IMR-90 (cell line): ENCODE measurements at regions not wholly inside any gene's neighbourhood (a gene's known extent, or its start where the extent isn't known, plus 50 kb on each side); places are given as distances from the start of the nearest gene placed in this dataset.

Experiments
- ATAC-seq: fragments of 200-7000 bp; cut with Tn5 transposase; 2 replicates; pipeline ENCODE4 v1.9.1; 2020; ENCODE audit warnings: low read depth, mild to moderate bottlenecking, moderate library complexity
- BruUV-seq: library from RNA; stranded (reverse); fragments of 400-500 nt; replicated peaks from 2 replicates; lab custom pipeline; 2021; lab: Mats Ljungman, UMichigan
- CTCF ChIA-PET: fragments of 300-600 bp; formaldehyde crosslinking; extraction: SDS; loops from one replicate; lab custom pipeline; 2021; ENCODE audit warnings: antibody characterized with exemption; lab: Yijun Ruan, JAX
- POLR2A ChIA-PET: fragments of 300-600 bp; sonication (Branson Sonifier 250); formaldehyde crosslinking; loops from one replicate; lab custom pipeline; 2022; ENCODE audit warnings: antibody characterized with exemption; ENCODE audit not compliant: unreplicated experiment; lab: Charles Lee
- DNase-seq: peaks from one replicate; pipeline ENCODE4 v3.0.0; 2013
- H2AFZ ChIP-seq: replicated peaks from 2 replicates; pipeline ENCODE3; 2013; ENCODE audit warnings: low read length, mild to moderate bottlenecking; ENCODE audit not compliant: poor library complexity
- H2AK5ac ChIP-seq: 2 replicates; pipeline ENCODE4 v1.6.1; 2013; ENCODE audit warnings: low read depth, low read length, inconsistent platforms
- H2AK9ac ChIP-seq: replicated peaks from 2 replicates; pipeline ENCODE3; 2013; ENCODE audit warnings: mild to moderate bottlenecking, low read depth, low read length, moderate library complexity; ENCODE audit not compliant: poor library complexity
- H2BK120ac ChIP-seq: 2 replicates; pipeline ENCODE4 v1.6.1; 2013; ENCODE audit warnings: low read depth, low read length, inconsistent platforms
- H2BK15ac ChIP-seq: 3 replicates; pipeline ENCODE4 v1.6.1; 2013; ENCODE audit warnings: low read depth, low read length, inconsistent platforms
- H2BK20ac ChIP-seq: 2 replicates; pipeline ENCODE4 v1.6.1; 2013; ENCODE audit warnings: low read depth, mild to moderate bottlenecking, inconsistent platforms, low read length, moderate library complexity
- H2BK5ac ChIP-seq: 2 replicates; pipeline ENCODE4 v1.6.1; 2013; ENCODE audit warnings: mild to moderate bottlenecking, low read depth, low read length, inconsistent platforms; ENCODE audit not compliant: poor library complexity, severe bottlenecking
- H3K14ac ChIP-seq: replicated peaks from 2 replicates; pipeline ENCODE4 v1.6.1; 2013; ENCODE audit warnings: low read depth, low read length, inconsistent platforms
- H3K18ac ChIP-seq: 2 replicates; pipeline ENCODE4 v1.6.1; 2013; ENCODE audit warnings: low read depth, low read length, control low read depth
- H3K23ac ChIP-seq: 2 replicates; pipeline ENCODE4 v1.6.1; 2013; ENCODE audit warnings: low read depth, low read length, inconsistent platforms
- H3K27ac ChIP-seq: 2 replicates; pipeline ENCODE4 v1.5.1; 2013; ENCODE audit warnings: mild to moderate bottlenecking, control low read depth, low read length; ENCODE audit not compliant: insufficient read depth
- H3K27me3 ChIP-seq: 2 replicates; pipeline ENCODE4 v1.6.1; 2013; ENCODE audit warnings: low read length; ENCODE audit not compliant: control insufficient read depth, insufficient read depth
- H3K36me3 ChIP-seq: 2 replicates; pipeline ENCODE4 v1.6.1; 2013; ENCODE audit warnings: low read length, mixed read lengths; ENCODE audit not compliant: control insufficient read depth, insufficient read depth
- H3K4ac ChIP-seq: 2 replicates; pipeline ENCODE4 v1.6.1; 2013; ENCODE audit warnings: low read depth, low read length, inconsistent platforms
- H3K4me1 ChIP-seq: 2 replicates; pipeline ENCODE4 v1.6.1; 2013; ENCODE audit warnings: low read length, mixed read lengths; ENCODE audit not compliant: control insufficient read depth, insufficient read depth
- H3K4me2 ChIP-seq: 2 replicates; pipeline ENCODE4 v1.6.1; 2013; ENCODE audit warnings: low read depth, mild to moderate bottlenecking, control low read depth, low read length, moderate library complexity
- H3K4me3 ChIP-seq: 2 replicates; pipeline ENCODE4 v1.5.1; 2013; ENCODE audit warnings: low read depth, mild to moderate bottlenecking, control low read depth, low read length, moderate library complexity; ENCODE audit not compliant: insufficient read depth
- H3K56ac ChIP-seq: 2 replicates; pipeline ENCODE4 v1.6.1; 2013; ENCODE audit warnings: low read length, inconsistent platforms; ENCODE audit not compliant: insufficient read depth; ENCODE audit errors: extremely low read depth
- H3K79me1 ChIP-seq, 2 experiments: 2 replicates each; pipeline ENCODE4 v1.6.1; 2013; ENCODE audit warnings: low read length in 2 of 2, inconsistent platforms in 1 of 2, low read depth in 1 of 2
- H3K9ac ChIP-seq: 2 replicates; pipeline ENCODE4 v1.6.1; 2013; ENCODE audit warnings: low read depth, low read length, control low read depth
- H3K9me1 ChIP-seq: 2 replicates; pipeline ENCODE4 v1.6.1; 2013; ENCODE audit warnings: low read length, inconsistent platforms; ENCODE audit not compliant: insufficient read depth
- H3K9me3 ChIP-seq: 2 replicates; pipeline ENCODE4 v1.6.1; 2013; ENCODE audit warnings: low read length; ENCODE audit not compliant: control insufficient read depth, insufficient read depth
- H4K20me1 ChIP-seq: 2 replicates; pipeline ENCODE4 v1.6.1; 2013; ENCODE audit warnings: low read length, inconsistent platforms; ENCODE audit not compliant: insufficient read depth
- H4K5ac ChIP-seq: 2 replicates; pipeline ENCODE4 v1.6.1; 2013; ENCODE audit warnings: mild to moderate bottlenecking, low read depth, low read length, control low read depth
- H4K8ac ChIP-seq, 2 experiments: 2 replicates each; pipeline ENCODE4 v1.6.1; 2013; ENCODE audit warnings: low read depth in 2 of 2, low read length in 2 of 2, control low read depth in 1 of 2, inconsistent platforms in 1 of 2
- H4K91ac ChIP-seq: 2 replicates; pipeline ENCODE4 v1.6.1; 2013; ENCODE audit warnings: low read depth, low read length, inconsistent platforms; ENCODE audit not compliant: insufficient read depth
- BHLHE40 ChIP-seq: fragments of 150-350 bp; IDR thresholded peaks from 2 replicates; pipeline ENCODE4 v1.6.1; 2016; ENCODE audit warnings: mild to moderate bottlenecking, low read depth, low read length
- CEBPB ChIP-seq: IDR thresholded peaks from 2 replicates; pipeline ENCODE4 v1.6.1; 2012; ENCODE audit warnings: low read depth, low read length, improper control_type of control experiment
- CHD1 ChIP-seq: IDR thresholded peaks from 2 replicates; pipeline ENCODE4 v1.6.1; 2012; ENCODE audit warnings: low read depth, low read length, improper control_type of control experiment
- CTCF ChIP-seq: conservative IDR thresholded peaks from 2 replicates; pipeline ENCODE4 v1.5.1; 2012; ENCODE audit warnings: mild to moderate bottlenecking, low read depth, low read length, improper control_type of control experiment
- ELK1 ChIP-seq: fragments of 150-350 bp; IDR thresholded peaks from 2 replicates; pipeline ENCODE4 v1.6.1; 2016; ENCODE audit warnings: low read depth, mild to moderate bottlenecking, low read length, moderate library complexity, borderline replicate concordance
- FOS ChIP-seq: fragments of 150-350 bp; IDR thresholded peaks from 2 replicates; pipeline ENCODE4 v1.6.1; 2016; ENCODE audit warnings: low read depth, low read length
- MAFK ChIP-seq: IDR thresholded peaks from 2 replicates; pipeline ENCODE4 v1.6.1; 2012; ENCODE audit warnings: low read depth, low read length, improper control_type of control experiment
- MAZ ChIP-seq: IDR thresholded peaks from 2 replicates; pipeline ENCODE4 v1.6.1; 2012; ENCODE audit warnings: low read depth, mild to moderate bottlenecking, low read length, improper control_type of control experiment, moderate library complexity, borderline replicate concordance
- MXI1 ChIP-seq: IDR thresholded peaks from 2 replicates; pipeline ENCODE4 v1.6.1; 2012; ENCODE audit warnings: low read depth, mild to moderate bottlenecking, low read length, moderate library complexity, borderline replicate concordance
- NFE2L2 ChIP-seq: fragments of 150-350 bp; IDR thresholded peaks from 2 replicates; pipeline ENCODE4 v1.6.1; 2016; ENCODE audit warnings: low read depth, mild to moderate bottlenecking, low read length
- POLR2A ChIP-seq: IDR thresholded peaks from 2 replicates; pipeline ENCODE4 v1.6.1; 2012; ENCODE audit warnings: mild to moderate bottlenecking, low read depth, low read length
- RAD21 ChIP-seq: IDR thresholded peaks from 2 replicates; pipeline ENCODE4 v1.6.1; 2012; ENCODE audit warnings: low read length, improper control_type of control experiment
- RCOR1 ChIP-seq: IDR thresholded peaks from 2 replicates; pipeline ENCODE4 v1.6.1; 2012; ENCODE audit warnings: mild to moderate bottlenecking, low read length, improper control_type of control experiment; ENCODE audit not compliant: insufficient replicate concordance
- RFX5 ChIP-seq: IDR thresholded peaks from 2 replicates; pipeline ENCODE4 v1.8.0; 2012; ENCODE audit warnings: low read depth, mild to moderate bottlenecking, low read length, moderate library complexity
- SMC3 ChIP-seq: fragments of 150-350 bp; IDR thresholded peaks from 2 replicates; pipeline ENCODE4 v1.6.1; 2016; ENCODE audit warnings: low read depth, mild to moderate bottlenecking, antibody characterized with exemption, low read length, moderate library complexity
- USF2 ChIP-seq: fragments of 150-350 bp; IDR thresholded peaks from 2 replicates; pipeline ENCODE4 v1.6.1; 2017; ENCODE audit warnings: mild to moderate bottlenecking, antibody characterized with exemption, low read length, low read depth
- dilution Hi-C: fragments of 300-500 bp; cut with HindIII; formaldehyde crosslinking; loops from one replicate; pipeline ENCODE4 v1.14.3; 2018; ENCODE audit warnings: low sequenced_read_pairs; ENCODE audit not compliant: unreplicated experiment
- in situ Hi-C: fragments of 300-500 bp; cut with MboI; formaldehyde crosslinking; loops from 3 replicates; pipeline ENCODE4 v1.14.3; 2019; ENCODE audit warnings: low sequenced_read_pairs, inconsistent platforms, mixed read lengths
- intact Hi-C: fragments of 100-400 bp; cut with micrococcal nuclease; formaldehyde crosslinking; loops from 2 replicates; pipeline ENCODE4 v1.10.0; 2022

GRCh38 chr4:163228648-163229047, 62.0 kb upstream of the NAF1 start:
- no peaks in the 10 kb centered on the region for H3K79me1 ChIP-seq
- no peaks in the 10 kb centered on the region for H3K4me1 ChIP-seq
- no peak overlapping the region for H2BK120ac ChIP-seq
- in situ Hi-C loops (no loop called here), intact Hi-C loops (no loop called here), dilution Hi-C loops (no loop called here)
- H3K14ac ChIP-seq = no peak overlapping the region
- POLR2A ChIA-PET = no interaction called here
- CTCF ChIA-PET = no interaction called here
- H3K18ac ChIP-seq = no peak overlapping the region
- no peaks in the 10 kb centered on the region for H4K20me1 ChIP-seq
- no peaks in the 10 kb centered on the region for H3K27me3 ChIP-seq
- H2BK5ac ChIP-seq = no peak overlapping the region
- H3K4me3 ChIP-seq = no peak overlapping the region
- no peak overlapping the region for H4K5ac ChIP-seq
- H2BK20ac ChIP-seq = no peak overlapping the region
- 0 out of 2 replicates have a peak, but pooled peaks cover 2% of the 10 kb centered on the region for H3K9me3 ChIP-seq
- H3K23ac ChIP-seq = no peak overlapping the region
- H2AK5ac ChIP-seq = no peak overlapping the region
- no peak overlapping the region for H2AFZ ChIP-seq
- H3K36me3 ChIP-seq = no peaks in the 10 kb centered on the region
- H4K91ac ChIP-seq = no peak overlapping the region
- no peak overlapping the region for H2AK9ac ChIP-seq
- no peak overlapping the region for H3K4ac ChIP-seq
- H3K56ac ChIP-seq = no peak overlapping the region
- H3K9me1 ChIP-seq = no peaks in the 10 kb centered on the region
- H2BK15ac ChIP-seq = no peak overlapping the region
- no peak for ATAC-seq
- H4K8ac ChIP-seq = no peak overlapping the region
- no peak for DNase-seq
- no peak for TF ChIP-seq ELK1
- TF ChIP-seq MAZ = no peak
- no peak for TF ChIP-seq RFX5
- no peak for TF ChIP-seq USF2
- no peak for TF ChIP-seq POLR2A
- no peak for TF ChIP-seq SMC3
- no peak for TF ChIP-seq MXI1
- no peak for TF ChIP-seq MAFK
- TF ChIP-seq CEBPB = no peak
- TF ChIP-seq FOS = no peak
- TF ChIP-seq NFE2L2 = no peak
- TF ChIP-seq CHD1 = no peak
- no peak for TF ChIP-seq RCOR1
- no peak for TF ChIP-seq CTCF
- TF ChIP-seq BHLHE40 = no peak
- no peak for TF ChIP-seq RAD21
- no peak overlapping the region for H3K9ac ChIP-seq
- no peak overlapping the region for H3K27ac ChIP-seq
- no TSS peak for BruUV-seq
- H3K4me2 ChIP-seq = no peak overlapping the region
